ENCODE measurements at regions not wholly inside any gene's neighbourhood (a gene's known extent, or its start where the extent isn't known, plus 50 kb on each side); places are given as distances from the start of the nearest gene placed in this dataset.

- TF ChIP-seq RARB (CRISPR knock-in tag; IDR thresholded peaks at IDR 0.05) (no peak), CSRNP3 (CRISPR knock-in tag; IDR thresholded peaks at IDR 0.05) (no peak), ZNF8 (CRISPR knock-in tag; IDR thresholded peaks at IDR 0.05) (no peak), ZNF565 (CRISPR knock-in tag; conservative IDR thresholded peaks at IDR 0.05; ENCODE audit: low read depth) (no peak), ZFP30 (CRISPR knock-in tag; IDR thresholded peaks at IDR 0.05) (no peak), ESRRG (CRISPR knock-in tag; IDR thresholded peaks at IDR 0.05) (no peak), SNAI2 (CRISPR knock-in tag; IDR thresholded peaks at IDR 0.05) (no peak), POU6F1 (CRISPR knock-in tag; IDR thresholded peaks at IDR 0.05; ENCODE audit: borderline replicate concordance, low read depth) (no peak), ZFP3 (CRISPR knock-in tag; IDR thresholded peaks at IDR 0.05) (no peak)
- ATAC-seq = 0 out of 3 replicates have a peak, but pooled peaks have one; percentile 20
These were observed 818.8 kb downstream of the GATA3 start for GRCh38 chr10:8873310-8873709.

GRCh38 chr10:8874268-8874667 lies 819.8 kb downstream of the GATA3 start:
- no peak for ATAC-seq
- TF ChIP-seq GLIS3 (CRISPR knock-in tag; IDR thresholded peaks at IDR 0.05) (no peak), RARB (CRISPR knock-in tag; IDR thresholded peaks at IDR 0.05) (no peak), ZNF70 (CRISPR knock-in tag; IDR thresholded peaks at IDR 0.05) (no peak), BACH2 (CRISPR knock-in tag; IDR thresholded peaks at IDR 0.05; ENCODE audit: borderline replicate concordance) (no peak), PPARA (CRISPR knock-in tag; IDR thresholded peaks at IDR 0.05; ENCODE audit: borderline replicate concordance) (no peak), ZFP3 (CRISPR knock-in tag; IDR thresholded peaks at IDR 0.05) (no peak), SNAI2 (CRISPR knock-in tag; IDR thresholded peaks at IDR 0.05) (no peak), PATZ1 (CRISPR knock-in tag; IDR thresholded peaks at IDR 0.05; ENCODE audit: borderline replicate concordance) (no peak), ISL1 (CRISPR knock-in tag; IDR thresholded peaks at IDR 0.05) (no peak), CSDC2 (CRISPR knock-in tag; IDR thresholded peaks at IDR 0.05) (no peak), ZFP30 (CRISPR knock-in tag; IDR thresholded peaks at IDR 0.05) (no peak), CSRNP3 (CRISPR knock-in tag; IDR thresholded peaks at IDR 0.05) (no peak), ZNF8 (CRISPR knock-in tag; IDR thresholded peaks at IDR 0.05) (no peak)

- TF ChIP-seq CSRNP3 (CRISPR knock-in tag; IDR thresholded peaks at IDR 0.05) = no peak
- TF ChIP-seq ZC3H10 (CRISPR knock-in tag; IDR thresholded peaks at IDR 0.05) = no peak
- no peak for TF ChIP-seq PATZ1 (CRISPR knock-in tag; IDR thresholded peaks at IDR 0.05; ENCODE audit: borderline replicate concordance)
- ATAC-seq = no peak
These were observed 820.5 kb downstream of the GATA3 start for GRCh38 chr10:8874972-8875371.

GRCh38 chr10:8876171-8876570 lies 821.7 kb downstream of the GATA3 start:
- ATAC-seq = no peak
- TF ChIP-seq SNAI2 (CRISPR knock-in tag; IDR thresholded peaks at IDR 0.05) = no peak
- TF ChIP-seq ZC3H10 (CRISPR knock-in tag; IDR thresholded peaks at IDR 0.05) = no peak
- no peak for TF ChIP-seq ESRRG (CRISPR knock-in tag; IDR thresholded peaks at IDR 0.05)
- no peak for TF ChIP-seq GLIS3 (CRISPR knock-in tag; IDR thresholded peaks at IDR 0.05)
- no peak for TF ChIP-seq CREB5 (CRISPR knock-in tag; IDR thresholded peaks at IDR 0.05; ENCODE audit: low read depth)
- TF ChIP-seq CSRNP3 (CRISPR knock-in tag; IDR thresholded peaks at IDR 0.05) = no peak
- TF ChIP-seq ZNF8 (CRISPR knock-in tag; IDR thresholded peaks at IDR 0.05) = no peak
- TF ChIP-seq OSR1 (CRISPR knock-in tag; IDR thresholded peaks at IDR 0.05) = no peak
- no peak for TF ChIP-seq TOX (CRISPR knock-in tag; IDR thresholded peaks at IDR 0.05; ENCODE audit: borderline replicate concordance)
- TF ChIP-seq ZFP3 (CRISPR knock-in tag; IDR thresholded peaks at IDR 0.05) = no peak
